ENCODE measurements at regions not wholly inside any gene's neighbourhood (a gene's known extent, or its start where the extent isn't known, plus 50 kb on each side); places are given as distances from the start of the nearest gene placed in this dataset.
A peak's percentile ranks its signal among the peaks of the same experiment; 100 is the strongest.
"Not testable (repeated sequence)": the region's sequence is repeated elsewhere in the genome, so short reads cannot be mapped to it uniquely, and the experiment has no call there.

- no peak for DNase-seq (ENCODE audit: low spot score)
These were observed 167.7 kb downstream of the SPRY2 start for GRCh38 chr13:80173224-80173623.

GRCh38 chr13:80171096-80171495, 169.8 kb downstream of the SPRY2 start:
- DNase-seq (ENCODE audit: low spot score), result no peak

GRCh38 chr13:80168089-80168850, 172.7 kb downstream of the SPRY2 start:
- no peak for DNase-seq (ENCODE audit: low spot score)

DNA sequence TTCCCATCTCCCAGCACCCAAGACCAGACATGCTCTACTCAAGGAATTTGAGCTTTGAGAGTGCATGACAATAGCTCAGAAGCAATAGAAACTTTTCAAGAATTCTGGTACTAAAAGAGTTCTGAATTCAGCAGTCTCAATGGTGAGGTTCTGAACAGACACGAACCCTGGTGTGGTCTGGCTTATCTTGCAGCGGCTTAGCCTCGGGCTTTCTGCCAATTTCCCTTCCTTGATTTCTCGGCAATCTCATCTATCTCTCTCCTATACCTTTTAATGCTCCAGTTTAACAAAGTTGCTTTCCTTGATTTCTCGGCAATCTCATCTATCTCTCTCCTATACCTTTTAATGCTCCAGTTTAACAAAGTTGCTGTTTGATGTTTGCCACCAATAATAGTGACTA, 174.6 kb downstream of the SPRY2 start:
- no peak for DNase-seq (ENCODE audit: low spot score)

DNA sequence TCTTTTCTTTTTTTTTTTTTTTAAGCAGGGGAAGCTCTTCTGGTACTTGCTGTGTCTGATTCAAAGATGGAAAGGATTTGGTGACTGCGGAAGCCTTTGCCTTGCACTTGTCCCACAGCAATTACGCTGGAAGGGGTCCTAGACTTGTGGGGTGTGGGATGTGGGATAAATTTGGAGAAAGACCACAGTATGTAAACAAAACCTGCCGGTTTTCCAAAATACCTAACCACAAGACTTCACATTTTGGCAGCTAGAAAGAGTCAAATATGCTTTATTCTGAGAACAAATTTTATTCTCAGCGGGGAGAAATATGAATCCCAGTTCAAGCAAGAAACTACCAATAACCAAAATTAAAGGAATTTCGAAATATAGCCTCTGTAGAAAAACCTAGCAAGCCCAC, 176.5 kb downstream of the SPRY2 start:
- no peak for DNase-seq (ENCODE audit: low spot score)

DNA sequence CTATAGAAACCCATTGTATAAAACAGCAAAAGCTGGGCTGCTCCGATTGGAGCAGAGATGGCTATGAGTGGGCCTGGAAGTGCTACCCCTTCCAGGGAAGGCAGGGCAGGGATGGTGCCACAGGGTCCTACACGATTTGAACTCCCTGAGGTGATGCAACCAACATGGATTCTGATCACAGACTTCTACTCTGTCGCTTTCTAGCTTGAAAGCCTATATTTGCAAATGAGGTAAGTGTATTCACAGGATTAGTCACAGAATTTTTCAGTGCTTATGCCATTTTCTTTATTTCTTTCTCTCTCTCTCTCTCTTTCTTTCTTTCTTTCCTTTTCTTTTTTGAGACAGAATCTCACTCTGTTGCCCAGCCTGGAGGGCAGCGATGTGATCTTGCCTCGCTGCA, 179.0 kb downstream of the SPRY2 start:
- no peak for DNase-seq (ENCODE audit: low spot score)

- no peak for DNase-seq (ENCODE audit: low spot score)
These were observed 179.7 kb downstream of the SPRY2 start for GRCh38 chr13:80161219-80161618.

DNA sequence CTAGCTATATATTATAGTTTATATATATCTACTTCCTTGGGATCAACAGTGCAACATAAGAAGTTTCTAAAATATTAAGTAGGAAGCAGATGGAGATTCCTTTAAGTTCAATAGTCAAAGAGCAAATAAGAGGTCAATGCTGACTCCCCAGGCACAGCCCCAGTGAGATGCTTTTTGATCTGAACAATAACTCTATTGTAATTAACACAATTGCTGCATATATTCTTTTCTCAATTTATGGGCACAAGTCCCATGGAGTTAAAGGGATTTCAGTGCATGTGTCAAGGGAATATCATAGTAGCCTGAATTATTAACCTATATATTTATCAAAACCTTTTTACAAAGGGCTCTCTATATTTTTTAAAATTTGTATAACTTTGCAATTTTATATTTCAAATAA, 180.8 kb downstream of the SPRY2 start:
- DNase-seq (ENCODE audit: low spot score), result no peak

GRCh38 chr13:80157261-80157932, 183.5 kb downstream of the SPRY2 start:
- no peak for DNase-seq (ENCODE audit: low spot score)

DNA sequence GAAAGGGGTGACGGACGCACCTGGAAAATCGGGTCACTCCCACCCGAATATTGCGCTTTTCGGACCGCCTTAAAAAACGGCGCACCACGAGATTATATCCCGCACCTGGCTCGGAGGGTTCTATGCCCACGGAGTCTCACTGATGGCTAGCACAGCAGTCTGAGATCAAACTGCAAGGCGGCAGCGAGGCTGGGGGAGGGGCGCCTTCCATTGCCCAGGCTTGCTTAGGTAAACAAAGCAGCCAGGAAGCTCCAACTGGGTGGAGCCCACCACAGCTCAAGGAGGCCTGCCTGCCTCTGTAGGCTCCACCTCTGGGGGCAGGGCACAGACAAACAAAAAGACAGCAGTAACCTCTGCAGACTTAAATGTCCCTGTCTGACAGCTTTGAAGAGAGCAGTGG, 188.8 kb downstream of the SPRY2 start:
- not testable (repeated sequence) for DNase-seq (ENCODE audit: low spot score)

- DNase-seq (ENCODE audit: low spot score), result no peak
These were observed 189.9 kb downstream of the SPRY2 start for GRCh38 chr13:80151016-80151415.

- no peak for DNase-seq (ENCODE audit: low spot score)
These were observed 191.2 kb downstream of the SPRY2 start for GRCh38 chr13:80149736-80150135.

- DNase-seq (ENCODE audit: low spot score), result no peak
These were observed 195.7 kb downstream of the SPRY2 start for GRCh38 chr13:80145171-80145690.

DNA sequence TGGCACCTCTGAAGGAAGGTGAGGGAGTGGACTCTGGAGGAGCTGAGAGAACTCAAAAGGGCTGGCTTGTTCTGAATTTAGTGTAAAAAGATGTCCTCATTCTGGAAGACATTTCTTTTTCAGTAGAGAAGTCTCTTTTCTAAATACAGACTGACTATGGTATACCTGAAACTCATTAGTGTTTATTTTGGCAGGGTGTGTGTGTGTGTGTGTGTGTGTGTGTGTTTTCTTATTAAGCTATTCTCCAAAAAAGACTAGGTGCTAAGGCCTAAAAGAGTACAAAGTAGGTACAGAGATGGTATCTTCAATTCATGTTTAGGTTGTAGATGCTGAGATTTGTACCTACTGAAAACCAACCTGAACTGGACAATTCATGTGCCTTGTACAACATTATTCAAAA, 196.4 kb downstream of the SPRY2 start:
- DNase-seq (ENCODE audit: low spot score), result no peak

DNA sequence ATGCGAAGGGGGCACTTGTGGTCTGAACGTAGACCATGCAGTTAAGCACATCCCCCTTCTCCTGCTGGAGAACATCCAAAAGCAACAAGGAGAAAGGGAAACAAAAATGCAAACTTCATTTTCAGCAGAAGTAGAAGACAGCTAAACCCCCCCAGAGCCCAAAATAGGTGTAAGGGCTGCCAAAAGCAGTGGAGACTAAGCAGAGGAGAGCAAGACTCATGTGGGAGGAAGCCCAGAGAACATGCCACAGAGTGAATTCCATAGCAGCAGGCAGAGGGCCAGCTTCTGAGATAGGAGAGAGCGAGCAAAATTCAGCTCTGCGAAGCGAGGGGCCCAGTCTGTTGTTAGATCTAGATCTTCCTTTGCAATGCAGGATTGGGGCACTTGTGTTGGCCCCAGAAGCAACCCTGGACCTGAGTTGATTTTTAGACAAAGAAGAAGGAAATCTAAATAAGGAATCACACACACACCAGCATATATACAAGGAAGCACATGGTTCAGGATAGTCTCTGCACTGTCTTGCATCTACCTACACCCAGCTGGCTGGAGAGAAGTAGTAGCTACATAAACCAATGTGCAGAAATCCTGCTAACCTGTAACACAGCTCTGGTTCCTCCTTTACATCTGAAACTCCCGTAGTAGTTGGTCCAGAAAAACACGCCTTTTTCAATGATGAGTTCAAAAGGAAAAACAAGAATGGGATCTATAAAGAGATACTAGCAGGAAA, 199.6 kb downstream of the SPRY2 start:
- DNase-seq (ENCODE audit: low spot score), result peak; percentile 61

GRCh38 chr13:80140685-80141084, 200.2 kb downstream of the SPRY2 start:
- no peak for DNase-seq (ENCODE audit: low spot score)

DNA sequence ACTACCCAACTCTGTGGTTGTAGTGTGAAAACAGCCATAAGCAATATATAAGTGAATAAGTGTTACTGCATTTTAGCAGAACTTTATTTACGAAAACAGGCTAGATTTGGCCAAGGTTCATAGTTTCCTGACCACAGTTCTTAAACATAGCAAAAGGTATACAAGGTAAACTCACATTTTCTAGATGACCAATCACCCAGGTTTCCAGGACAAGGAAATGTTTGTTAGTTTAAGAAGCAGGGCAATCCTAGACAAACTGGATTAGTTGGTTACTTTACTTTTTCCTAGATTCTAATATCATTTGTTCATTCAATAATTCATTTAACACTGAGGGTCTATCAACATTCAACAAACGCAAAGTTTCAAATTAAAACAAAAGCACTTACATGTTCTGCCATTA, 201.7 kb downstream of the SPRY2 start:
- no peak for DNase-seq (ENCODE audit: low spot score)

DNA sequence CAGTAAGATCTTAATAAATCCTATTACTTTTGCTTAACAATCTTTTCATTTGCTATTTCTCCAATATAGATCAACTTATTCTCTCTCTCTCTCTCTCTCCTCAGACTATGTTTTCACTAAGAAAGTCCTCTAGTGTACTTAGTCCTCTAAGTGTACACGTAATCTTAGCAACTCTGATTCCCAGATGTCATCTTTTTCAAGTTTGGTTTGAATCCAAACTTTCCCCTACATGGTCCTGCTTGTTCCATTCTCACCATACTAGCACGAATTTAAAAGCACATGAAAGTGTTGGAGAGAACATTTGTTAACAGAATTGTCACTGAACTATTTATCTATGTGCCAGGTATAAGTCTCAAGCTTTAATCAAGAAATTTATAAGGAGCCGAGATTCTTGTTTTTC, 202.9 kb downstream of the SPRY2 start:
- no peak for DNase-seq (ENCODE audit: low spot score)

- no peak for DNase-seq (ENCODE audit: low spot score)
These were observed 206.6 kb downstream of the SPRY2 start for GRCh38 chr13:80134346-80134745.

- DNase-seq (ENCODE audit: low spot score), result no peak
These were observed 207.2 kb downstream of the SPRY2 start for GRCh38 chr13:80133631-80134261.

DNA sequence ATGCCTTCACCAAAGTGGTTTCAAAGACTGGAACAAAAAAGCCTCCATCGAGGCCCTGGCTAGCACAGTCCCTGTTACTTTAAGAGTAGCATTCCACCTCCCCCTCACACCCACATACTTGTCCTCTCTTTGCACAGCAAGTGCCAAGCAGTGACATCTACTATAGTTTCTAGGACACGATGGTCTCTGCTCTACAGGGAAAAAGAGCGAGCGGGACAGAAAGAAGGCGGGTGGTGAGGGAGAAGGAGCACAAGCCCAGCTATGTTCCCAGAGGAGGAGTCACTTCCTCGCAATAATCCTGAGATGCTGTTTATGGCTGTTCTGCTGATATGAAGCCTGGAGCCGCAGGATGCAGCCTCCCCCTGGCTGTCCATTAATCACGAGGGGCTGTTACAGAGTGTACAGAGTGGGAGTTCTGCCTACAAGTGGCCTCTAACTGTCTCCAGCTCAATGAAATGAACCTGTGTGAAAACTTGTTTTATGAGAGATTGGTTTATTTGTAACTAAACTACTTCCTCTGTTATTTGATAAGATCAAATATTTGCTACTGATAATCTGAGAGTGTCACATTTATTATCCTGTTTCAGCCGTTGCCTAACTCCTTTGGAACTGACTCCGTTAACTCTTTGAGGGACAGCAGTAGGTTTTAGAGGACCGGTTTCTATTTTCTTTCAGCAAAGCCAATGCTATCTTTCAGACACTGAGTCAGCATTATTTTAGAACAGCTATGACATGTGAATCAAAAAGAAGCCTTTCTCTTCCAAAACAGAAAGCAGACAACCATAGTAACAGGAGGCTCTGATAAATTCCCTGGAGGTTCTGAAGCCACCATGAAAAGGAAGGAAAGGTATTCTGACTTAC, 208.0 kb downstream of the SPRY2 start:
- peak; percentile 56 for DNase-seq (ENCODE audit: low spot score)
